Lower leg skin (tissue), 4 donors: ENCODE measurements at regions not wholly inside any gene's neighbourhood (a gene's known extent, or its start where the extent isn't known, plus 50 kb on each side); places are given as distances from the start of the nearest gene placed in this dataset.

ENCODE experiments used
- DNase-seq, 2 donors: peaks; one replicate each; pipeline ENCODE4 v3.0.0-alpha.2; 2019; ENCODE audit warnings: low spot score in 2 of 2
- H3K4me3 ChIP-seq: fragments of 200-600 bp; sonication (generic); 2 replicates; pipeline ENCODE4 v1.5.1; 2017; ENCODE audit warnings: mild to moderate bottlenecking, low read depth; ENCODE audit not compliant: poor library complexity, severe bottlenecking
- CTCF ChIP-seq, 3 donors: fragments of 450-650 bp; IDR thresholded peaks; one replicate each; pipeline ENCODE4 v1.5.1; 2016; ENCODE audit warnings: antibody characterized with exemption in 3 of 3, mild to moderate bottlenecking in 3 of 3, moderate library complexity in 2 of 3
- POLR2A ChIP-seq, 2 donors: fragments of 450-650 bp; IDR thresholded peaks; one replicate each; pipeline ENCODE4 v1.6.1; 2016 to 2017; ENCODE audit warnings: antibody characterized with exemption in 2 of 2, mild to moderate bottlenecking in 1 of 2, moderate library complexity in 1 of 2
- WGBS, 2 donors: methylation state at CpG; one replicate each; pipeline ENCODE4 v1.1.5; 2018; 5-methylcytosine and 5-hydroxymethylcytosine counted together
- intact Hi-C: fragments of 100-400 bp; cut with DNase I; formaldehyde crosslinking; loops from one replicate; pipeline ENCODE4 v1.15.0; 2023; ENCODE audit warnings: low total_unique reads

GRCh38 chr6:68575765-68576439 is 59.2 kb upstream of the ADGRB3 start:
- no peak for TF ChIP-seq POLR2A (IDR thresholded peaks at IDR 0.05)
- no peak overlapping the region for H3K4me3 ChIP-seq
- DNase-seq: no peak
- intact Hi-C loops: no loop called here
- 29 to 36% methylated on average over 14 of the region's 14 CpGs for WGBS, 2 donors

GRCh38 chr6:68572975-68573374 is 62.1 kb upstream of the ADGRB3 start:
- H3K4me3 ChIP-seq: no peak overlapping the region
- TF ChIP-seq CTCF (IDR thresholded peaks at IDR 0.05): no peak
- no peak for TF ChIP-seq POLR2A (IDR thresholded peaks at IDR 0.05)
- no peak for DNase-seq
- intact Hi-C loops: no loop called here
- 89% methylated on average over 4 of the region's 4 CpGs for WGBS, 2 donors

GRCh38 chr6:68572525-68572924 is 62.6 kb upstream of the ADGRB3 start:
- no peak for DNase-seq
- 73 to 75% methylated on average over 2 of the region's 2 CpGs for WGBS, 2 donors

GRCh38 chr6:68559716-68560115 is 75.4 kb upstream of the ADGRB3 start:
- TF ChIP-seq CTCF (IDR thresholded peaks at IDR 0.05) (no peak), POLR2A (IDR thresholded peaks at IDR 0.05) (no peak)
- DNase-seq: no peak
- no peak overlapping the region for H3K4me3 ChIP-seq
- WGBS, 2 donors: 43 to 52% methylated on average over 5 of the region's 5 CpGs
- intact Hi-C loops: no loop called here

More at GRCh38 chr6:68572525-68572924, 62.6 kb upstream of the ADGRB3 start:
- intact Hi-C loops: no loop called here
- no peak for TF ChIP-seq POLR2A (IDR thresholded peaks at IDR 0.05)
- TF ChIP-seq CTCF (IDR thresholded peaks at IDR 0.05): no peak
- H3K4me3 ChIP-seq: no peak overlapping the region

- TF ChIP-seq CTCF (IDR thresholded peaks at IDR 0.05): no peak
- no peak for TF ChIP-seq POLR2A (IDR thresholded peaks at IDR 0.05)
- no peak for DNase-seq
- H3K4me3 ChIP-seq: no peak overlapping the region
- intact Hi-C loops: no loop called here
- WGBS, 2 donors: 13 to 14% methylated on average over 1 of the region's 1 CpG
Observed at GRCh38 chr6:68559070-68559469, 76.0 kb upstream of the ADGRB3 start.

- TF ChIP-seq CTCF (IDR thresholded peaks at IDR 0.05) (no peak), POLR2A (IDR thresholded peaks at IDR 0.05) (no peak)
- WGBS, 2 donors: 68 to 75% methylated on average over 1 of the region's 1 CpG
- intact Hi-C loops: no loop called here
- DNase-seq: no peak
- H3K4me3 ChIP-seq: no peak overlapping the region
Observed at GRCh38 chr6:68546620-68547019, 88.5 kb upstream of the ADGRB3 start.
